Stimulated activated effector memory CD8-positive, alpha-beta T cell treated with anti-CD3 and anti-CD28 coated beads, Interleukin-12 subunit alpha, Interleukin-12 subunit beta, amount 100 ng/mL, for 72 hours (primary cell): ENCODE measurements at regions not wholly inside any gene's neighbourhood (a gene's known extent, or its start where the extent isn't known, plus 50 kb on each side); places are given as distances from the start of the nearest gene placed in this dataset.

Experiments
- ATAC-seq: fragments of 150-1000 bp; cut with Tn5 transposase; 2 replicates; pipeline ENCODE4 v1.10.0; 2021
- DNase-seq, 2 donors: peaks; one replicate each; pipeline ENCODE4 v3.0.0; 2021 to 2022; ENCODE audit warnings: low spot score in 2 of 2
- H3K27ac Mint-ChIP-seq: one replicate; pipeline ENCODE4 v1.8.0; 2022; ENCODE audit warnings: mild to moderate bottlenecking, mixed read lengths
- H3K36me3 Mint-ChIP-seq: one replicate; pipeline ENCODE4 v1.8.0; 2022; ENCODE audit warnings: mild to moderate bottlenecking, mixed read lengths
- H3K4me1 Mint-ChIP-seq: one replicate; pipeline ENCODE4 v1.8.0; 2022; ENCODE audit warnings: mixed read lengths
- H3K4me3 Mint-ChIP-seq: one replicate; pipeline ENCODE4 v1.8.0; 2022; ENCODE audit warnings: mild to moderate bottlenecking, mixed read lengths
- H3K9me3 Mint-ChIP-seq: one replicate; pipeline ENCODE4 v1.8.0; 2022; ENCODE audit warnings: mixed read lengths

GRCh38 chr7:1382553-1383397 is 76.5 kb downstream of the MICALL2 start:
- Mint-ChIP-seq H3K36me3 (no peaks in the 10 kb centered on the region), H3K27ac (no peak overlapping the region), H3K4me1 (peaks cover 7% of the 10 kb centered on the region), H3K9me3 (no peaks in the 10 kb centered on the region), H3K4me3 (no peak overlapping the region)
- no peak for DNase-seq
- ATAC-seq: no peak

GRCh38 chr7:1383398-1384112 is 75.7 kb downstream of the MICALL2 start:
- no peak for DNase-seq
- no peak for ATAC-seq
- no peak overlapping the region for H3K4me3 Mint-ChIP-seq
- H3K27ac Mint-ChIP-seq: no peak overlapping the region
- H3K9me3 Mint-ChIP-seq: no peaks in the 10 kb centered on the region
- peaks cover 7% of the 10 kb centered on the region for H3K4me1 Mint-ChIP-seq
- H3K36me3 Mint-ChIP-seq: no peaks in the 10 kb centered on the region

GRCh38 chr7:1384113-1384415 is 75.2 kb downstream of the MICALL2 start:
- no peak overlapping the region for H3K4me3 Mint-ChIP-seq
- no peaks in the 10 kb centered on the region for H3K36me3 Mint-ChIP-seq
- H3K4me1 Mint-ChIP-seq: peaks cover 7% of the 10 kb centered on the region
- no peak for DNase-seq
- ATAC-seq: no peak
- H3K9me3 Mint-ChIP-seq: no peaks in the 10 kb centered on the region
- no peak overlapping the region for H3K27ac Mint-ChIP-seq
